T-helper 1 cell (primary cell): ENCODE measurements at regions not wholly inside any gene's neighbourhood (a gene's known extent, or its start where the extent isn't known, plus 50 kb on each side); places are given as distances from the start of the nearest gene placed in this dataset.

Source experiments
- DNase-seq, 5 donors: peaks; one replicate each; pipeline ENCODE4 v3.0.0-alpha.2; 2012 to 2020

DNA sequence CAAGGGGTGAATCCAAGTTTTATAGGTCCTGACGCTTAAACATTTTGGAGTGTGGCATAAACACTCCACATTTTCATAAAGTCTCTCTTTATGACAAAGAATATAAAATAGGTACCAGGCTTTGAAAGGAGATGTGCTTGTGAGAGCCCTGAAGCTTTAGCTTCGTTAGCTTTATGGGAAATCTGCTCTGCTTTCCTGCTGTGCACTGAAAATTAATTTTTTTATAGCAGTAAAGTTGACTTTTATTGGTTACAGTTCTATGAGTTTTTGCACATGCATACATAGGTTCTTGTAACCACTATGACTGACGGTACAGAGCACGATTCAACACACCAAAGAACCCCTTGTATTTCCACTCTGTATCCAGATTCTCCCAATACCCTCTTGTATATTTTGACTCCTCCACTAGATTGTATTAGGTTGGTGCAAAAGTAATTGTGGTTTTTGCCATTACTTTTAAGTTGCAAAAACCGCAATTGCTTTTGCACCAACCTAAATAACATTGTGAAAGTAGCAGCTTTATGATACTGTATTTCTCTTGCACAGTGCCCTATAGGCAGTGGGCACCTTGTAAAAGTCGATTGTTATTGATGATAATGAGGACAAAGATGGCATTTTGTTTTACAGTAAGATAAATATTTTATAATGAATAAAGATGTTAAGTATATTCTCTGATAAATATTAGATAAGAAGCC lies 145.2 kb upstream of the AKIRIN2 start:
- DNase-seq: no peak

DNA sequence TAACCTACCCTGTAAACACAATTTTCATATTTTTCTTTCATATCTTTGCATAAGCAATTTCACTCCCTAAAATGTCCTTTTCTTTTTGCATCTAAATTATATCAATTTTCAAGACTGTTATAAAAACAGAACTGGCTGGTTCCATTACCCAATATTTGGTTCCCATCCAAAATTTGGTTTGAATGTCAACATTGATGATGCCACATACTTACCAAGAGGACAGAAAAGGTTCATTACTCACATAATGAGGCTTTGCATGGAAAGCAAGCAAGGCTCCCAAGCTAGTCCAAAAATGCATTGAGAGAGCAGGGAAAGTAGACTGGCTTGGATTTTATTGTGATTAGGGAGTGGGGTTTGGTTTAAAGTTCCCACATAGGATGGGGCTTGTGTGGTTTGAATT lies 144.4 kb upstream of the AKIRIN2 start:
- no peak for DNase-seq

DNA sequence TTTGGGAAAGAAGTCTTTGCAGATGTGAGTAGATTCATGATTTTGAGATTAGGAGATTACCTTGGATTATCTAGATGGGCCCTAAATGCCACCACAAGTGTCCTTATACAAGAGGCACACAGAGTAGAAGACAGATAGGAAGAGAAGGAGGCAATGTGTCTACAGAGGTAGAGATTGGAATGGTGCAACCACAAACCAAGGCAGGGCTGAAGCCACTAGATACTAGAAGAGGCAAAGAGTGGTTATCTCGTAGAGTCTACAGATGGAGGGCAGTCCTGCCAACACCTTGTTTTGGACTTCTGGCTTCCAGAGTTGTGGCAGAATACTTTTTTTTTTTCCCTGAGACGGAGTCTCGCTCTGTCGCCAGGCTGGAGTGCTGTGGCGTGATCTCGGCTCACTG lies 138.3 kb upstream of the AKIRIN2 start:
- DNase-seq: no peak

- DNase-seq: no peak
Measured at GRCh38 chr6:87837876-87838275, 135.8 kb upstream of the AKIRIN2 start.

- no peak for DNase-seq
Measured at GRCh38 chr6:87837444-87837843, 135.4 kb upstream of the AKIRIN2 start.

GRCh38 chr6:87832025-87832825 lies 130.2 kb upstream of the AKIRIN2 start:
- peak in 1 of 5 donors; percentile 47 for DNase-seq

GRCh38 chr6:87830907-87831306 lies 128.9 kb upstream of the AKIRIN2 start:
- DNase-seq: no peak

DNA sequence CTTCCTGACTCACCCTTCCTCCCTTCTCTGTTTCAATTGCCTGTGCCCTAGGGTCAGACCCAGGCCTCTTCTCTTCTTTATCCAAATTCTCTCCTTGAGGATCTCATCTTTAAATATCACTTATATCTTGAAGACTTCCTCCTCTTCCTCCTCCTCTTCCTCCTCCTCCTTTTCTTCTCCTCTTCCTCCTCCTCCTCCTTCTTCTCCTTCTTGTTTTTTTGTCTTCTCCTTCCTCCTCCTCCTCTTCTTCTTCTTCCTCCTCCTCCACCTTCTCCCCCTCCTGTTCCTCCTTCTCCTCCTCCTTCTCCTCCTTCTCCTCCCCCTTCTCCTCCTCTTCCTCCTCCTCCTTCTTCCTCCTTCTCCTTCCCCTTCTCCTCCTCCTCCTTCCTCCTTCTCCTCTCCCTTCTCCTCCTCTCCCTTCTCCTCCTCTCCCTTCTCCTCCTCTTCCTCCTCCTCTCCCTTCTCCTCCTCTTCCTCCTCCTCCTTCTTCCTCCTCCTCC lies 127.6 kb upstream of the AKIRIN2 start:
- no peak for DNase-seq

GRCh38 chr6:87828044-87828443 lies 126.0 kb upstream of the AKIRIN2 start:
- no peak for DNase-seq

- no peak for DNase-seq
Measured at GRCh38 chr6:87827346-87827745, 125.3 kb upstream of the AKIRIN2 start.

DNA sequence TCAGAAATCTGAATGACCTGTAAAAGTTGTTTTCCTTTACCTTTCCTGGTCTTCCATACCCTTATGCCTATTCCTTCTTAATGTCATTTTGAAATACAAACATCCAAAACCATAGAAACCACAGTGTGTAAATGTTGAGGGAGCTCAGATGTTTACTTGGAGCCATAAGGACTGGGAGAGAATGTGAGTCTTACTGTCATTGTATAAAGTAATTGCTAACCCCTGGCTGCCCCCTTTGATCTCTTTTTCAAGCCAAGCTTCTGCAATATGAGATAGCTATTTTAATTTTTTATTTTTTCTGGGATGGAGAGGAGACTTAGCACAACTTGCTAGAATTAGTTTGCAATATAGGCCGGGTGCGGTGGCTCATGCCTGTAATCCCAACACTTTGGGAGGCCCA lies 124.4 kb upstream of the AKIRIN2 start:
- no peak for DNase-seq

GRCh38 chr6:87825821-87826221 lies 123.8 kb upstream of the AKIRIN2 start:
- no peak for DNase-seq

DNA sequence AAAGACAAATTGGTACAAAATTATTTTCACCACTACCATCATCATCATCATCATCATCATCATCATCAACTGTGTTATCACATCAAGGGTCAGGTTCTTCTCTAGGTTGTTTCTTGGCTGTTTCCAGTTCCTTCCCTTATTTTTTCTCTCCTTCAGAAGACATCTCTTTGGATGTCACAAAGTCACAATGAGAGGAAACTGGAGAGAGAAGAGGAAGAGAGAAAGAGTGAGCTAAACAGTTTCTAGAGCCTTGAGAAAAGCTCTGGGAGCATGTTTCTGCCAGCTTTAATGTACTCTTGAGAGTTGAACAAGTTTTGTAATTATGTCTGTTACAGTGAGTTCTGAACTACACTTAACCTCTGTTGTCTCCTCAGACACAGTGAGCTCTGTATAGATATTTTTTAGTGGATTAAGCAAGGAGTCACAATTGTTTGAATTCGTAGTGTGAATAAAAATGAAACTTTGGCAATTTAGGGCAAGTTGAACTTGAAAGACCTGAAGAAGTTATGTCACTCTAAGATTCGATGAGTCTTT lies 123.0 kb upstream of the AKIRIN2 start:
- no peak for DNase-seq

DNA sequence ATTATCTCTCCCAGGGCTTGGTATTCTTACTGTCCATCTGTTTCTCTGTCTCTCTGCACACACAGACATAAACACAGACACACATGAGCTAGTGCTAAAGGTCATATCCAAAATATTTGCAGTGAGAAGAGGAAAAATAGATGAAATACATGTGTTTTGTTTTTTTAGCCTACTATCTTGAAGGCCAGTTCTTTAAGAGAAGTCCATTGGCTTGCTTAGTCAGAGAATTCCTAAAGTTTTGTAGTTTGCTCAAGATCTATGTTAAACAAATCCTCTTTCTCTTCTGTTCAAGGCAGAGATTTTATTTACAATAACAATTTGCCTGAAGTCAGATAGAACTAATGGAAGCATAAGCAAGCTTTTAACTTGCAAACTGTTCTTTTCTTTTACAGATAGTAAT lies 120.0 kb upstream of the AKIRIN2 start:
- no peak for DNase-seq

DNA sequence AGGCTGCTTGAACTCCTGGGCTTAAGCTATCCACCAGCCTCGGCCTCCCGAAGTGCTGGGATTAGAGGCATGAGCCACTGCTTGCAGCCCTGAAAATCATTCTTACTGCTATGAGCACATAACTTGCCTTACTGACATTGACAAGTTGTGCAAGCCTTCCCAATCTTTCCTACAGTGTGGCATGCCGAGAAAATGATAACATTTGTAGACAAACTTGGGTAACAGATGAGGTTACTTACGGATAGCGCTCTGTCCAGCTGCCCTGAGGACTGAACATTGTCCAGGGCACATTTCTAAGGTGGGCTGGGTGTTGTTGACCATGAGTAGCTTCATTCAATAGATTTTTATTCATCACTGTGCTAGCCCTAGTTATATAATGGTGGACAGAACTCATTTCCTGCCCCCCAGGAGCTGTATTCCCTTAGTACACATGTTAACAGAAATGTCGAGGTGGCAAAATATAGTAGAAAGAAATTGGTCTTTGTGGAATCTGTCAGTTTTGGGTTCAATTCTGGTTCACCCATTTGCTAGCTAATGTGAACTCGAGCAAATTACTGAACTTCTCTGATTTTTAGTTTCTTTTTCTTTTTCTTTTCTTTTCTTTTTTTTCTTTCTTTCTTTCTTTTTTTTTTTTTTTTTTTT lies 118.4 kb upstream of the AKIRIN2 start:
- no peak for DNase-seq

- DNase-seq: no peak
Measured at GRCh38 chr6:87817183-87817582, 115.2 kb upstream of the AKIRIN2 start.

DNA sequence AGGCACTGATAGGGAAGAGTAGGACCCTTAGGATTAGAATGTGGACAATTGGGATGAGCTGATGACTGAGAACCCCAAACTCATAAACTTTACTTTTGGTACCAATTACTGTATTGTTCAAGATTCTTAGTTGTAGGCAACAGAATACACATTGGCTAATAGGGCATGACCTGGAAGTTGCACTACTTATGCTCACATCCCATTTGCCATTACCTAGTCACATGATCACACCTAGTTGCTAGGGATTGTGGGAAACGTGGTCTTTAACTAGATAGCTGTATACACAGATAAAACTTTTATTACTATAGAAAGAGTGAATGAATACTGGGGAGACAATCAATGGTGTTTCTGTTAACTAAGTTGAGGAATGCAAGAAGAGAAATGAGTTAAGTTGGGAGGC lies 113.4 kb upstream of the AKIRIN2 start:
- no peak for DNase-seq

- DNase-seq: peak in 1 of 5 donors; percentile 84
Measured at GRCh38 chr6:87808005-87808757, 106.1 kb upstream of the AKIRIN2 start.

- no peak for DNase-seq
Measured at GRCh38 chr6:87807475-87807874, 105.4 kb upstream of the AKIRIN2 start.

- DNase-seq: no peak
Measured at GRCh38 chr6:87806635-87807034, 104.6 kb upstream of the AKIRIN2 start.

- DNase-seq: no peak
Measured at GRCh38 chr6:87806099-87806498, 104.1 kb upstream of the AKIRIN2 start.

DNA sequence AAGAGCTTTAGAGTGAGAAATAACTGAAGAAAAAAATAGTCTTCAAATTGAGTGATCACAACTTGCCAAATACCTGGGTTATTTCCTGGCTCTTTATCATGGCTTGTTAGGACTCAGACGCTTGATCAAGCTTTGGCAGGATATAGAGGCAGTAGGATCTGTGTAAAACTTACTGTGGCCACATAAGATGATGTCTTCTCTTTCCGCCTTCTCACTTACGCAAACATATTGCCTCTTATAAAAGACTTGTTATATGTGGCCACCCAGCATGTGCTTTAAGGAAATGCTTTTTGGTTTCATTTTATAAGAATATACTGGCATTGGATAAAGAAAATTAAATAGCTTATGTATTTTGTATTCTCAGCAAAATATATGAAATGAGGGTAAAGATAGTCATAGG lies 101.8 kb upstream of the AKIRIN2 start:
- no peak for DNase-seq

DNA sequence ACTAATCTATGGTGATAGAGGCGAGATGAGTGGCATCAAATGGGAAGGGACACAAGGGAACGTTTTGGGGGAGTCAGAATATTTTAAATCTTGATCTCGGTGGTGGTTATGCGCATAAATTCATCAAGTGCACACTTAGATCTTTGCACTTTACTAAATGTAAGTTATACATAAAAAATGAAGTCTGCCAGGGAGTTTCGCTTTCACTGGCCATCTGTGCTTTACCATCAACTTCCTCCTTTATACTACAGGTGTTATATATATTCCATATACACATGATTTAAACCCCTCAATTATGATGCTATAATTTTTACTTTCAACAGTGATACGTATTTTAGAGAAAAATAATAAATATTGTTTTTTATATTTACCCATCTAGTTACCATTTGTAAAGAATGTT lies 97.6 kb upstream of the AKIRIN2 start:
- DNase-seq: no peak
